ENCODE measurements at regions not wholly inside any gene's neighbourhood (a gene's known extent, or its start where the extent isn't known, plus 50 kb on each side); places are given as distances from the start of the nearest gene placed in this dataset.

DNA sequence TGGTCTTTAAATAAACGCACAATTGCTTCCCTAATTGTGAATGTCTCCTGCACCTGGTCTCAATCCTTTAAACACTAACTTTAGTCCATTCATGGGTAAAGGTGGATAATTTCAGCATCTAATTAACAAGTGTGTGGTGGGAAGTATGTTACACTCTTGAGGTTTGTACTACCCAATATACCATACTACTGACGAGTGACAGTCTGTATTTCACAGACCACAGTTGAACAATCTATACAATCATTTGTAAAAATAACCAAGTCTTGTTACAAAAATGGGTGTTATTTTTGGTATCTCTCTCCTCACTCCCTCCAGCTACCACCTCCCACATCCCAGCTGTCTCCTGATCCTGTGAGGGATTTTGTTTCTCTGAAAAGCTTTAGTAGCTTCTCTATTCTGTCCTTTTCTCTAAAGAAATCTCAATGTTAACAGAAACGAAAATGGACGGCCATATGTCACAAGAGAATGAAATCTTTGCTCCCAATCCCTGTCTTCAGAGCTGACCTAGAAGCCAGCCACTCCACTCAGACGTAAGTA is 62.3 kb upstream of the ZNF366 start:
- Mint-ChIP-seq H3K27ac (no peak overlapping the region), H3K4me1 (no peaks in the 10 kb centered on the region), H3K9me3 (no peaks in the 10 kb centered on the region), H3K27me3 (peaks cover 70% of the 10 kb centered on the region), H3K4me3 (no peak overlapping the region)
- DNase-seq (no peak), ATAC-seq (no peak)

DNA sequence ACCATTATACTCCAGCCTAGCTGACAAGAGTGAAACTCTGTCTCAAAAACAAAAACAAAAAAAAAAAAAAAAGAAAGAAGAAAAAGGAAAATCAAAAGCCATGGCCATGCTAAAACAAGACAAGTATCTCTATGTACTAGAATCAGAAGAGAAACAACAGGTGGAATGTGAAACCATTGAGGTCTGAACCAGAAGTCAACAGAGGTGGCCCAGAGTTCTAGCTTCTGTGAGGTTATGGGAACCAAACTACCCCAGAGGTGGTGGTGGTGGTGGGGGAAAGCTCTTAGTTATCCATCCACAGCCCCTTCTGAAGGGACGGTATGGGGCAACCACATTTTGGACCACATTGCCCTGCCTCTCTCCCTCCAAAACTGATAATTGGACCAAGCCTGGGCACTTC is 59.5 kb upstream of the ZNF366 start:
- Mint-ChIP-seq H3K4me1 (no peaks in the 10 kb centered on the region), H3K27ac (peak overlapping the region in 1 of 2 donors; percentile 80), H3K4me3 (no peak overlapping the region), H3K9me3 (peaks cover 5 to 7% of the 10 kb centered on the region in 2 donors), H3K27me3 (peaks cover 70% of the 10 kb centered on the region)
- no peak for DNase-seq
- no peak for ATAC-seq

DNA sequence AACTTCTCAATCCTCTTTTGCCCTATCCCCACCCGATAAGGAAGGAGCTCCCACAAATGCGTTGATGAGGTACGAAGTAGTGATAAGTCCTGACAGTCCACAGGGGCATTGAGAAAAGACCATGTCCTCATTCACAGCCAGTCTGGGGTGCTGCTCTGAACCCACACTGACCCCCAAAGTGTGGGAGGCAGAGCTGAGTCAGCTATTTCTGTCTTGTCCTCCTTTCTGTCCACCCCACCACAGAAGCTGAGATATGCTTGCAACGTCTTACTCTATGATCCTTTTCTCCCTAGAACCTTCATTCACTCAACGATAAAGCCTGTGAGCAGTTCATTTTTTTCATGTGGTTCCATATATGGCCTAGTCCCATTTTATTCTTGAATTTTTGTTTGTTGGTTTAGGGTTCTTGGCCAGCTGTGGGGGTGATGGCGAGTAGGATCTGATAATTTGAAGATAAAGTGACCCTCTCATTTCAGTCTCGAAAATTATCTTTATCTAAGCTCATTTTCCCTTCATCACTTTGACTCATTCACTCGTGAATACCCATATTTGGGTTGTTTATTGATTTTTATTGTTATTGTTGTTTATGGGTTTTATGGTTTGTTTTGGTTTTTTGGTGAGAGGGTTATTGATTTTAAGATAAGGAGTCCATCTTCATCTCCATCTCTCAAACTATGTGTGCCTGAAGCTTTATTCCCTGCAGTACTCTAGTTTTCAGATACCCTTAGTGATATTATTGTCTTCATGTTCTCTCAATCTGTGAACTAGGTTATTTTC is 58.5 kb upstream of the ZNF366 start:
- no peak overlapping the region for H3K27ac Mint-ChIP-seq
- no peak for ATAC-seq
- no peaks in the 10 kb centered on the region for H3K4me1 Mint-ChIP-seq

DNA sequence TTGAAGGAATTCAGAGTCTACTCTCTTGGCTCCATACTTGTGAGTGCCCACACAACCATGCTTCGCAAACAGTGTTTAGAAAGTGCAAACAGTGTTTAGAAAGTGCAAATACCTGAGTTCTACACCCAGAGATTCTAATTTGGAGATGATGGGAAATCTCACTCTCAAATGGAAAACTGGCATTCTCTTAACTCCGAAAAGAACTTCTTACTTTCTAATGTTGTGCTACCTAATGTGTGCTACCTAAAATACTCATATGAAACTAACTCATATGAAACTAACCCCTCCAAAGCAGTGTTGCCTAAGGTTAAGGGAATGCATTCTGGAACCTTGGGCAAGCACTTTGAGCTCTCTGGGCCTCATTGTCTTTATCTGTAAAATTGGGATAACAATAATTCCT is 55.5 kb upstream of the ZNF366 start:
- Mint-ChIP-seq H3K27me3 (peaks cover 61% of the 10 kb centered on the region), H3K4me3 (no peak overlapping the region), H3K27ac (no peak overlapping the region), H3K9me3 (peaks cover 5 to 7% of the 10 kb centered on the region in 2 donors), H3K4me1 (peaks cover 7% of the 10 kb centered on the region)
- no peak for DNase-seq
- ATAC-seq: no peak

More for the DNA sequence above, 58.5 kb upstream of the ZNF366 start:
- peaks cover 5 to 7% of the 10 kb centered on the region in 2 donors for H3K9me3 Mint-ChIP-seq
- no peak for DNase-seq
- peaks cover 76% of the 10 kb centered on the region for H3K27me3 Mint-ChIP-seq
- no peak overlapping the region for H3K4me3 Mint-ChIP-seq

DNA sequence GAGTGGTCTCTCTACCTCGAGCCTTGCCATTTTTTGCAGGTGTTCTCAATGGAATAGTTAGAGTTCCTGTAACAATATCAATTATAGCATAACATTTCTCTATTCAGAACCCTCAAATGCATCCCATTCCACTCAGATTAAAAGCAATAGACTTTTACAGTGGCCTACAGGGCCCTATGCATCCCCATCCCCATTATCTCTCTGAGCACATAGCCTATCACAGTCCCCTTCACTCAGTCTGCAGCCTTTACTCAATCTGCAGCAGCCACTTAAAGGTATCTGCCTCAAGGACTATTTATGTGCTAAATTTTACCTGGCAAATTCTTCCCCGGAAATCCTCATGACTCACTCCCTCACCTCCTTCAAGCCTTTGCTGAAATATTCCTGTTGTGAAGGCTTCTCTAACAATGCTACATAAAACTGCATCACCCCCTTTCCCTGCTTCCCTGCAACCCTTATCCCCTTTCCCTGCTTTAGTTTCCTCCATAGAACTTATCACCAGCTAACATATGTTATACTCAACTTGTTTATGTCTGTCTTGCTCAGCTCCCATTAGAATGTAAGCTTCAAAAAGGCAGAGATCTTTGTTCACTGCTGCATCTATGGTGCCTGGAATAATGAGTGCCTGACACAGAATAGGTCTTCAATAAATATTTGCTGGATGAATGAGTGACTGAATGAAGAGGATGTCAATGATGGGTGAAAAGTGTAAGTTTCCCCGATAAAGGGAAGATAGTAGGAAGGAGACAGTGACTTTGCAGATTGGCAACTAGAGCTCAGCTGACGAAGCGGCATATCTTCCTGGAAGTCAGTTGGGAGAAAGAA is 54.1 kb upstream of the ZNF366 start:
- peak overlapping the region in 1 of 2 donors; percentile 15 for H3K27ac Mint-ChIP-seq
- peaks cover 19% of the 10 kb centered on the region for H3K4me1 Mint-ChIP-seq
- peaks cover 63% of the 10 kb centered on the region for H3K27me3 Mint-ChIP-seq
- H3K9me3 Mint-ChIP-seq: peaks cover 5 to 7% of the 10 kb centered on the region in 2 donors
- H3K4me3 Mint-ChIP-seq: no peak overlapping the region
- DNase-seq (no peak), ATAC-seq (no peak)

DNA sequence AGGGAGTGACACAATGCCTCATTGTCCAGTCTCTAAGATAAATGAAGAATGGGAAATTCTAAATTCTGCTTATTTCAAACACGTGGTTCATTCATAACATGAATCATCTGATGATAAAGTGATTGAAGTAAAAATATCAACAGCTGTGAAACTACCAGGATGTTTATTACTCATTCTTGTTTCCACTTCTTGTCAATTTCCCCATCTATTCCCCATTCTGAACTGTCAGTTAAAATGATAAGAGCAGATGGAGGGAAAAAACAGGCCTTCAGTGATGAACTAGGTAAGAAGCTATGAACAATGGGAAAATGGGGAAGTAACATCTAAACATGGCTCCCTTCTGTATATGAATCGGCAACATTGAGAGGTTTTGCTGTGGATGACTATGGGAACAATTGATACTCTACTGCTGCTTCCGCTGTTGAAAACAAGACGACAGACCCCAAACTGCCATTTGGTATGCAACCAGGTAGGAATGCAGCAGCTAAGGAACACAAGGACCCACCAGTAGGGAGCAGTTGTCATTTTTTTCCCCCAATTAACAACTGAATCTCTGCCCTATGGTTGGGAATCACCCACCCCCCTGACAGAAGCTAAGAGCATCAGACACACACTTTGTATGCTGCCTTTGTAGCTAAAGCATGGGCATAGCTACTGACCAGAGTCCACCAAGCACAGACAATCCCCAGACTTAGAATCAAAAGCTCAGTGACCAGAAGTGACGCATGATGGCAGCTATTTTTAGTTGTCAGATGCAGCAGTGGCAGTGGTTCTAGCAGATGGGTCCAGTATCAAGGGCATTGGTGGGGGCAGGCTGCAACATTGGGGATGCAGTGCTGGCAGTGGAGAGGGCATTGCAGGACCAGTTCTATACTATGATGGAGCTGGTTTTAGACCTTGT is 52.9 kb upstream of the ZNF366 start:
- H3K27ac Mint-ChIP-seq: no peak overlapping the region
- DNase-seq (no peak), ATAC-seq (no peak)
- peaks cover 25% of the 10 kb centered on the region for H3K4me1 Mint-ChIP-seq
- H3K27me3 Mint-ChIP-seq: peaks cover 62% of the 10 kb centered on the region
- no peak overlapping the region for H3K4me3 Mint-ChIP-seq
- peaks cover 5 to 7% of the 10 kb centered on the region in 2 donors for H3K9me3 Mint-ChIP-seq

DNA sequence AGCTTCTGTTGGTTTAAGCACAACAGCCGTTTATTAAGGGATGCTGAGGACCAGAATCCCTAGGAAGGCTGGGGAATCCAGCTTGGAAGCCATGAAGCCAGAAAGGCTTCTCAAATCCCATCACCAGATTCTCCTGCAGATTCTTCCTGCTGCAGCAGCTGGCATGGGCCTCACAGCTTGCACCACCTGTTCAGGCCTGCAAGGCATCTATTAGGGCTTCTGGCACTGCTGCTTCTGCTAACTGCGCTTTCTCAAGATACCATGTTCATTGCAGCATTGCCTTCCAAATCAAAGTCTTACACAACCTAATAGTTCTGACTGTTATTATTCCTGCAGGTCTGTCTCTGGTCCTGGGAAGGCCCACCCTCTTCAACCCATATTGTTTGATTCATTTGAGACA is 51.2 kb upstream of the ZNF366 start:
- Mint-ChIP-seq H3K4me3 (no peak overlapping the region), H3K27ac (no peak overlapping the region), H3K27me3 (peaks cover 65% of the 10 kb centered on the region), H3K9me3 (no peaks in the 10 kb centered on the region), H3K4me1 (peaks cover 25% of the 10 kb centered on the region)
- ATAC-seq (no peak), DNase-seq (no peak)

DNA sequence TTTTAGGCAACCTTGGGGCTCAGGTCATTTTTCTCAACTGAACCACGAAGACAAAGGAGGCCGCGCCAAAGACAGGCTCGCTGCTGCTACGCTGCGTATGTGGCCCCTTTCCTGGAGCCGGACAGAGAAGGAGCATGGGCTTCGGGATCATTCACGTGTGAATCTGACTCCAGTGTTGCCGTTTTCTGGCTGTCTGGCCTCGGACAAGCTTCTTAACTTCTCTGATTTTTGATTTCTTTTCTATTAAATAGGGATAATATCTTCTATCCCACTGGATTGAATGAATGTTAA is 50.8 kb upstream of the ZNF366 start:
- Mint-ChIP-seq H3K27me3 (peaks cover 66% of the 10 kb centered on the region), H3K27ac (no peak overlapping the region), H3K4me3 (no peak overlapping the region), H3K9me3 (no peaks in the 10 kb centered on the region), H3K4me1 (peaks cover 25% of the 10 kb centered on the region)
- DNase-seq: no peak
- ATAC-seq: no peak

DNA sequence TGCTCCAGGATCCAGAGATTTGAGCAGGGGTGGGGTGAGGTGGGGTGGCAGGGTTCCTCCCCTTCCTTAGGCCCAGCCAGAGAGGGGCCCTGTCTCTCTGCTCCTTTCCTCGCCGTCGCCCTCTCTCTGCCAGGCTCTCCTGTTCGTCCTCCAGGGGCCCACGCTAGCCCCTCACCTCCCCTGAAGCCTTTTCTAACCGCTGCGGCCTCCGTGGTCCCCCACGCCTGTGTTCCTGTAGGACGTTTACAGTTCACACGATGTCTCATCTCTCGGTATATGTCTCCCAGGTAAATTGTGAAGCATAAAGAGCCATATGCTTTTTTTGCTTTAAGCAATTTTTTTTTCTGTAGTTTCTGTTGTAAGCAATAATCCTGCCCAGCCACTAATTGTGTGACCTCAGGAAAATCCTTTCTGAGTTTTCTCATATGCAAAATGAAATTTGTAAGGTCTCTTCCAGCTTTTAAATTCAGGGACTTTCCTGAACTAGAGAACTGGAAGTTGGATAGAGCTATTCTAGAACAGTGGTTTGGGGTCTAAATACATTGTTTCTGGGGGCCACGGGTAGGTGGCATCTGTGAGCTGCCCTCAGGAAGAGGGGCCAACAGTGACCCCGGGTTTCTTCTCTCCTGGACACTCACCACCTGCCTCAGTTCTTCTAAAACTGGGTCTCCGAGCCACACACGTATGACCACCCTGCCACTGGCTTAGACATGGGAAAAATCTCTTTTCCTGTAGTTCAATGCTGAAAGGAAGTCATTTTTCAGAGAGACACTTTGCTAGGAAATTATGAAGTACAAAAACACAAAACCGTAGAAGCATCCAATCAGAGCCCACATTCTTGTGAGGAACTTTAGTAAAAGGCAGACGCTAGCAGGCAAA is 50.2 kb upstream of the ZNF366 start:
- H3K4me3 Mint-ChIP-seq: peak overlapping the region; percentile 84 to 90
- H3K4me1 Mint-ChIP-seq: peaks cover 25% of the 10 kb centered on the region
- peak overlapping the region in 1 of 2 donors; percentile 93 for H3K27ac Mint-ChIP-seq
- peaks cover 72% of the 10 kb centered on the region for H3K27me3 Mint-ChIP-seq
- ATAC-seq (peak; percentile 54), DNase-seq (no peak)
- H3K9me3 Mint-ChIP-seq: no peaks in the 10 kb centered on the region

All from stimulated activated naive CD8-positive, alpha-beta T cell treated with anti-CD3 and anti-CD28 coated beads, Interleukin-15, amount 100 ng/mL, for 72 hours (primary cell).